Astrocyte (in vitro differentiated cells and primary cell): ENCODE measurements at regions not wholly inside any gene's neighbourhood (a gene's known extent, or its start where the extent isn't known, plus 50 kb on each side); places are given as distances from the start of the nearest gene placed in this dataset.
A peak's percentile ranks its signal among the peaks of the same experiment; 100 is the strongest.

Experiments used
- DNase-seq: peaks from one replicate; pipeline ENCODE4 v3.0.0-alpha.2; 2010; ENCODE audit warnings: low read depth
- FAIRE-seq: peaks from 2 replicates; lab custom pipeline; 2011; peaks lifted over from hg19 to GRCh38; lab: Jason Lieb, UNC
- H2AFZ ChIP-seq: 2 replicates; pipeline ENCODE4 v1.6.0; 2012; ENCODE audit warnings: low read depth, low read length, inconsistent platforms
- H3K27ac ChIP-seq: 2 replicates; pipeline ENCODE4 v1.5.1; 2011; ENCODE audit warnings: low read depth, low read length, inconsistent platforms
- H3K27me3 ChIP-seq: 2 replicates; pipeline ENCODE4 v1.6.0; 2011; ENCODE audit warnings: low read length, inconsistent platforms; ENCODE audit not compliant: insufficient read depth
- H3K36me3 ChIP-seq: 2 replicates; pipeline ENCODE4 v1.5.1; 2011; ENCODE audit warnings: low read length, inconsistent platforms; ENCODE audit not compliant: insufficient read depth
- H3K4me1 ChIP-seq: 2 replicates; pipeline ENCODE4 v1.5.1; 2011; ENCODE audit warnings: low read length, inconsistent platforms; ENCODE audit not compliant: insufficient read depth
- H3K4me2 ChIP-seq: 2 replicates; pipeline ENCODE4 v1.6.0; 2012; ENCODE audit warnings: low read length, inconsistent platforms
- H3K4me3 ChIP-seq: 2 replicates; pipeline ENCODE4 v1.5.1; 2011; ENCODE audit warnings: low read depth, mild to moderate bottlenecking, low read length, inconsistent platforms; ENCODE audit not compliant: insufficient read depth
- H3K79me2 ChIP-seq: 2 replicates; pipeline ENCODE4 v1.6.0; 2012; ENCODE audit warnings: mild to moderate bottlenecking, low read length, inconsistent platforms; ENCODE audit not compliant: insufficient read depth
- H3K9ac ChIP-seq: 2 replicates; pipeline ENCODE4 v1.6.0; 2012; ENCODE audit warnings: mild to moderate bottlenecking, low read length, inconsistent platforms
- H3K9me3 ChIP-seq: 2 replicates; pipeline ENCODE4 v1.5.1; 2012; ENCODE audit warnings: low read depth, mild to moderate bottlenecking, low read length, inconsistent platforms; ENCODE audit not compliant: insufficient read depth
- H4K20me1 ChIP-seq: 2 replicates; pipeline ENCODE4 v1.6.0; 2012; ENCODE audit warnings: low read length, inconsistent platforms; ENCODE audit not compliant: insufficient read depth
- H3K27ac Mint-ChIP-seq: one replicate; pipeline ENCODE4 v1.8.0; 2021; ENCODE audit warnings: mild to moderate bottlenecking, mixed read lengths; ENCODE audit not compliant: unreplicated experiment
- H3K27me3 Mint-ChIP-seq: one replicate; pipeline ENCODE4 v1.8.0; 2021; ENCODE audit warnings: low read depth, mixed read lengths; ENCODE audit not compliant: unreplicated experiment
- H3K36me3 Mint-ChIP-seq: one replicate; pipeline ENCODE4 v1.8.0; 2021; ENCODE audit warnings: low read depth, mixed read lengths; ENCODE audit not compliant: unreplicated experiment
- H3K4me1 Mint-ChIP-seq: one replicate; pipeline ENCODE4 v1.8.0; 2021; ENCODE audit warnings: low read depth, mixed read lengths; ENCODE audit not compliant: unreplicated experiment
- H3K4me3 Mint-ChIP-seq: one replicate; pipeline ENCODE4 v1.8.0; 2021; ENCODE audit warnings: mild to moderate bottlenecking, moderate library complexity, mixed read lengths; ENCODE audit not compliant: unreplicated experiment
- H3K9me3 Mint-ChIP-seq: one replicate; pipeline ENCODE4 v1.8.0; 2021; ENCODE audit warnings: mild to moderate bottlenecking, mixed read lengths; ENCODE audit not compliant: unreplicated experiment
- EZH2 ChIP-seq: IDR thresholded peaks from 2 replicates; pipeline ENCODE4 v1.6.1; 2012; ENCODE audit warnings: mild to moderate bottlenecking, low read length, inconsistent platforms; ENCODE audit not compliant: insufficient read depth
- TF ChIP-seq, protein P1 (sequence below): IDR thresholded peaks from 2 replicates; pipeline ENCODE4 v1.5.1; 2011; ENCODE audit warnings: low read depth, mild to moderate bottlenecking, inconsistent platforms, low read length, moderate library complexity; ENCODE audit not compliant: insufficient read depth

DNA sequence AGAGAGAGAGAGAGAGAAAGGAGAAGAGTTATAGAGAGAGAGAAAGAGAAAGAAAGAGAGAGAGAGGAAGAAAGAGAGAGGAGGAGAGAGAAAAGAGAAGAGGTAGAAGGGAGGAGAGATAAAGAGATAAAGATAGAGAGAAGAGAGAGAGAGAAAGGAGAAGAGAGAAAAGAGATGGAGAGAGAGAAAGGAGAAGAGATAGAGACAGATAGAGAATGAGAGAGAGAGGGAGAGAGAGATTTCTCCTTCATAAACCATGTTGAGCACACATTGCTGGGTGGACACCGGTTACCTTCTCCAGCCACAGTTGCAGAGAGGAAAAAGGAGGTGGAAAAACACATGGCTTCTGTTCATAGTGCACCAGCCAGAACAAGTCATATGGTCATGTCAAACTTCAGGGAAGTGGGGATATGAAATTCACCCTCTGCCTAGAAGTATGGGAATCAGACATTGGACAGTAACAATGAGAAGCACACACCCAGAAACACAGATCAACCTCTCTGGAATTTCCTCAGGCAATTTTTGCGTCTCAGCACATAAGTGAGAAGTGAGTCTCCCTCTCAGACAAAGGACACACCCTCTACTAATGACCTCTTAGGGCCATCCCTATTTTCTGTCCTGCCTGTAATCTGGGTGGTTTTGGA is 172.5 kb upstream of the SVIL start:
- H2AFZ ChIP-seq: no peak overlapping the region
- no peaks in the 10 kb centered on the region for H4K20me1 ChIP-seq
- FAIRE-seq: no peak
- Mint-ChIP-seq H3K4me3 (no peak overlapping the region), H3K36me3 (no peaks in the 10 kb centered on the region), H3K27me3 (no peaks in the 10 kb centered on the region), H3K4me1 (peaks cover 48% of the 10 kb centered on the region), H3K9me3 (peaks cover 4% of the 10 kb centered on the region), H3K27ac (peak overlapping the region; percentile 91)
- no peaks in the 10 kb centered on the region for H3K79me2 ChIP-seq
- peaks cover 52% of the 10 kb centered on the region for H3K4me1 ChIP-seq
- no peaks in the 10 kb centered on the region for H3K27me3 ChIP-seq
- H3K4me2 ChIP-seq: peak overlapping the region; percentile 6
- no peak overlapping the region for H3K9ac ChIP-seq
- H3K9me3 ChIP-seq: no peaks in the 10 kb centered on the region
- DNase-seq: peak; percentile 89
- no peak overlapping the region for H3K4me3 ChIP-seq
- TF ChIP-seq EZH2: no peak
- TF ChIP-seq, protein P1, sequence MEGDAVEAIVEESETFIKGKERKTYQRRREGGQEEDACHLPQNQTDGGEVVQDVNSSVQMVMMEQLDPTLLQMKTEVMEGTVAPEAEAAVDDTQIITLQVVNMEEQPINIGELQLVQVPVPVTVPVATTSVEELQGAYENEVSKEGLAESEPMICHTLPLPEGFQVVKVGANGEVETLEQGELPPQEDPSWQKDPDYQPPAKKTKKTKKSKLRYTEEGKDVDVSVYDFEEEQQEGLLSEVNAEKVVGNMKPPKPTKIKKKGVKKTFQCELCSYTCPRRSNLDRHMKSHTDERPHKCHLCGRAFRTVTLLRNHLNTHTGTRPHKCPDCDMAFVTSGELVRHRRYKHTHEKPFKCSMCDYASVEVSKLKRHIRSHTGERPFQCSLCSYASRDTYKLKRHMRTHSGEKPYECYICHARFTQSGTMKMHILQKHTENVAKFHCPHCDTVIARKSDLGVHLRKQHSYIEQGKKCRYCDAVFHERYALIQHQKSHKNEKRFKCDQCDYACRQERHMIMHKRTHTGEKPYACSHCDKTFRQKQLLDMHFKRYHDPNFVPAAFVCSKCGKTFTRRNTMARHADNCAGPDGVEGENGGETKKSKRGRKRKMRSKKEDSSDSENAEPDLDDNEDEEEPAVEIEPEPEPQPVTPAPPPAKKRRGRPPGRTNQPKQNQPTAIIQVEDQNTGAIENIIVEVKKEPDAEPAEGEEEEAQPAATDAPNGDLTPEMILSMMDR: no peak
- H3K36me3 ChIP-seq: no peaks in the 10 kb centered on the region
- no peak overlapping the region for H3K27ac ChIP-seq

DNA sequence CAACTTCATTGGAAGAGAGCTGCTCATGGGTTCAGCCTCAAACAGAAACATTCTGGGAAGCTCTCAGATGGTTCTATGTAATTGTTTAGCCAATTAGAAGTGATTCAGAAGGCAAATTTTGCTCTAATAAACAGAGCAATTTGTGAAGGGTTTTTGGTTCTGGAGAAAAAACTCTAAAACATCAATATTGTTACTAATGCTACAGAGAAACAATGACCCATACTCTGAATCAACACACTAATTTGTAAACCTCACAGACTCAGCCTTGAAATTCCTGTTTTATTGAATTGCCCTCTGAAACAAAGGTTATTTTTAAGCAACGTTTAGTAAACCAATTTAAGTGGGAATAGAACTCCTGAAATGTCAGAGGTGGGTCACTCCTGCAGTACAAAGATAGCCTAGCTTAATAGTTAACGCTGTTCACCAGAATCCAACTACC is 171.6 kb upstream of the SVIL start:
- Histone ChIP-seq H2AFZ (no peak overlapping the region), H4K20me1 (no peaks in the 10 kb centered on the region), H3K4me2 (no peak overlapping the region), H3K4me1 (peaks cover 43% of the 10 kb centered on the region), H3K27me3 (no peaks in the 10 kb centered on the region), H3K27ac (no peak overlapping the region), H3K9me3 (no peaks in the 10 kb centered on the region), H3K79me2 (no peaks in the 10 kb centered on the region), H3K36me3 (no peaks in the 10 kb centered on the region), H3K4me3 (no peak overlapping the region), H3K9ac (no peak overlapping the region)
- Mint-ChIP-seq H3K4me1 (peaks cover 41% of the 10 kb centered on the region), H3K36me3 (no peaks in the 10 kb centered on the region), H3K27ac (no peak overlapping the region), H3K9me3 (peaks cover 4% of the 10 kb centered on the region), H3K27me3 (no peaks in the 10 kb centered on the region), H3K4me3 (no peak overlapping the region)
- no peak for TF ChIP-seq EZH2
- TF ChIP-seq, protein P1: no peak
- DNase-seq: no peak
- FAIRE-seq: no peak

DNA sequence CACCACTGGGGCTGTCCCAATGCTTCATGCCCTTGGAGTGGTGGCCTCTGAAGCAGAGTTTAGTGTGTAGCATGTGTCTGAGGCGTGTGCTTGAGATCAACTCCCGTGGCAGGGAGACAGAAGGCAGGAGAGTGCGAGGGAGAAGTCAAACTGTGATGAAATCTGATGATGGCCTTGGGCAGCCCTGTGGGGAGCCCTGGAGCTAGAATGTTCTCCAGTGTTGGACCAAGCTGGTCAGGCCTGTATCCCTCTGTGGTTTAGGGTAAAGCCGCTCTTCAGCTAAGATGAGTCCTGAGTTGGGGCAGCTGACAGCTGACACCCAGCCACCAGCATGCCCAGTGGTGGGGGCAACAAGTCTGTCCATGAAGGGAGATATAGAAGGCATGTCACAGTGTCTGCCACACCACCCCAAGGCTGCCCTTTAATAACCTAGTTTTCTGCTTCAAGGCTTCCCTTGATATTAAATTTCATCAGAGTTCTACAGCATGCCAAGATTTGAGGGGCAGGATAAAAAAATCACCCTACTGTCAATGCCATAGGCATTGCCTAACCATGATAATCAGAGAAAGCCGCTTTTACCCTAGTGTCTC is 170.5 kb upstream of the SVIL start:
- no peak for FAIRE-seq

More for the DNA sequence above, 170.5 kb upstream of the SVIL start:
- no peak overlapping the region for H3K4me3 ChIP-seq
- H3K4me2 ChIP-seq: peak overlapping the region; percentile 76
- Mint-ChIP-seq H3K4me1 (peaks cover 33% of the 10 kb centered on the region), H3K27ac (no peak overlapping the region), H3K4me3 (no peak overlapping the region), H3K36me3 (no peaks in the 10 kb centered on the region), H3K9me3 (no peaks in the 10 kb centered on the region), H3K27me3 (no peaks in the 10 kb centered on the region)
- H3K79me2 ChIP-seq: no peaks in the 10 kb centered on the region
- H3K9ac ChIP-seq: no peak overlapping the region
- TF ChIP-seq EZH2: no peak
- TF ChIP-seq, protein P1: no peak
- H4K20me1 ChIP-seq: no peaks in the 10 kb centered on the region
- H3K9me3 ChIP-seq: no peaks in the 10 kb centered on the region
- H3K27ac ChIP-seq: peak overlapping the region; percentile 93
- H3K4me1 ChIP-seq: peaks cover 35% of the 10 kb centered on the region
- H3K36me3 ChIP-seq: no peaks in the 10 kb centered on the region
- H3K27me3 ChIP-seq: no peaks in the 10 kb centered on the region
- DNase-seq: no peak
- no peak overlapping the region for H2AFZ ChIP-seq
